Hematopoietic multipotent progenitor cell treated with erythropoietin and hydrocortisone succinate and interleukin-3 and kit ligand, for 17 days (in vitro differentiated cells): ENCODE measurements at regions not wholly inside any gene's neighbourhood (a gene's known extent, or its start where the extent isn't known, plus 50 kb on each side); places are given as distances from the start of the nearest gene placed in this dataset.

ENCODE experiments used
- DNase-seq: peaks from one replicate; pipeline ENCODE4 v3.0.0-alpha.2; 2015; ENCODE audit warnings: low spot score

DNA sequence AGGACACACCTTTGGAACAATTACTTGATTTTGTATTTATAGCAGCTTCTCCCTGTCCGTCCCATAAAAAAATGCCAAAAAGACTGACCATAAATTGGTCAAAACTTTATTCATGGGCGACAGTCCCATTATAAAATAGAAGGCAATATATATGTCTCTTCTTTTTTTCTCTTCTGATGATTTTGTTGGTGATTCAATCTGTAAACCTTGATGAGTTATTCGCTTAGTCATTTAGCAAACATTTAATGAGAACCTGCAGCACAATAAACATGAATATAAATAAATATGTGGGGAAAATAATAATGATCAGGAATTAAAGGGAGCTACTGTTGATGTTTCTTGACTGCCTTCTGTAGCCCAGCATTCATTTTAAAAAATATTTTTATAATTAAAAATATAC is 356.4 kb upstream of the ACTBL2 start:
- DNase-seq, result no peak

DNA sequence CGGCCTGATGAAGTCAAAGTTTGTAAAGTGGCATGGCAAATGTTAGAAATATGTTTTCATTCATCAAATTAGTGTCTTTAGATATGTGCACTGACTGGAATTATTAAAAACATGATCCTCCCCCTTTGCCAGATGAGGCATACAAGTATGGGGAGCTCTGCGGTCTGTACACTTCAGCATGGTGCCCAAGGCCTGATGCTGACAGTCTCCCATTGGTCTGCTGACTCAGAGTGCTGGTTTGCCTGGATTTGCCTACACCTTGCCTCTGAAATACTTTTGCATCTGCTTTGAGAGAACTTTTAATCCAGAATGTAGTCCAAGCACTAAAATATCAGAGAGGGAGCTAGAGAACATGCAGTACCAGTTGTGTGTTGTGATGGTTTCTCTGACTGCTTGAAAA is 354.3 kb upstream of the ACTBL2 start:
- DNase-seq, result no peak

DNA sequence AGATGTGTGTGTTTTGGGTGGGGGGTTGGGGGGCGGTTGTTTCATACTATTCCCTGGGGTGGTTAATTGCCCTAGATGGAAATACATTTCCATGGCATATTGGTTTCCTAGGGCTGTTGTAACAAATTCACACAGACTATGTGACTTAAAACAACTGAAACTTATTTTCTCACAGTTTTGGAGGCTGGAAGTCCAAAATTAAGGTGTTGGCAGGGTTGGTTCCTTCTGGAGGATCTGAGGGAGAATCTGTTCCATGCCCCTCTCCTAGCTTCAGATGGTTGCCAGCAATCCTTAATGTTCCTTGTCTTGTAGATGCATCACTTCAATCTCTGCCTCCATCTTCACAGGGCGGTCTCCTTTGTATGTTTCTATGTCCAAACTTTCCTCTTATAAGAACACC is 353.7 kb upstream of the ACTBL2 start:
- DNase-seq, result no peak

DNA sequence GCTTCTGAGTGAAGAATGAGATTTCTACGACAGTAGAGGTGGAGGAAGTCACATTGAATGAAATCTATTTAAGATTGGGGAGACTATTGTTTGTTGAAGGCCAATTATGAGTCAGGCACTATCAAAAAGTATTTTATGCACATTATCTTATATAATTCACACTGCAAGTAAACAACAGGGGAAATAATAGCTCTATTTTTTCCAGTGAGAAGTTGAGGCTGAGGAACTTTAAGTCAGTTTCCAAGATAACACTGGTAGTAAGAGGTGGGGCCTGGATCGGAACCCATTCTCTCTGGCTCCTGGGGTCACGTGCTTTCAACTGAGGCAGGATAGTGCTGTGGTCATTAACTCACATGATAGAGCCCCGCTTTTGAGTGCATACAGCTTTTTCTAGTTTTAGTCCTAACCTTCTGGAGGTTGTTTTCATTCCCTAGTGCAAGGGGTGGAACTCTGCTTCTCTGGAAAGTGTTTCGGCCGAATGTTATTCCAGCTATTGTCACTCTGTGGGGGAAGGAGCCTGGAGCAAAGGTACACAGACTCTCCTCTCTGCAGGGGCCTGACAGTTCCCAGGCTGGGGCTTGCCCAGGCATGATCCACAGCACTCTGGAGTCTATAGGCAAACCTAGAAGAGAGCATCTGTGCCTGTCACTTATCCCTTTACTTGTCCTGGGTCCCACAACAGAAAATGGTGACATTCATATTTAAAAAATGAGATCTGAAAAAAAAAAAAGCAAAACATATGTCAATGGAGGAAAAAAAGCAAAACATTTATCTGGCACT is 352.4 kb upstream of the ACTBL2 start:
- DNase-seq, result no peak

DNA sequence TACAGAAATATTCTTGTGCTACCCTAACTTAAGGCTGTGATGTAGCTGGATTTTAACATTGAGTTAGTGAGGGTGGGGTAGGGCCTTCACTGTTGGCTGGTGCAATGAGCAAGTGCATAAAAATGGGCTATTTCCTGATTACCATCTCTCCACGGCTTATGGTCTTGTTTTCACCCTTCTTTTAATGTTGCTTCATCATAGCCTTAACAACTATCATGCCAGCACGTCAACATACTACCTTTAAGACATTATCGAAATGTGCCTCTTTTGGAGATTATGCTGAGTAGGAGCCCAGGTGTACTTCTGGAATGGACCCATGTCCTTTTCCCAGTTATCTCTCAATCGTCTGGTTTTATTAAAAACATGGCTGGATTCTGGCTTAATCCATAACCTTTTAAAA is 350.9 kb upstream of the ACTBL2 start:
- no peak for DNase-seq

DNA sequence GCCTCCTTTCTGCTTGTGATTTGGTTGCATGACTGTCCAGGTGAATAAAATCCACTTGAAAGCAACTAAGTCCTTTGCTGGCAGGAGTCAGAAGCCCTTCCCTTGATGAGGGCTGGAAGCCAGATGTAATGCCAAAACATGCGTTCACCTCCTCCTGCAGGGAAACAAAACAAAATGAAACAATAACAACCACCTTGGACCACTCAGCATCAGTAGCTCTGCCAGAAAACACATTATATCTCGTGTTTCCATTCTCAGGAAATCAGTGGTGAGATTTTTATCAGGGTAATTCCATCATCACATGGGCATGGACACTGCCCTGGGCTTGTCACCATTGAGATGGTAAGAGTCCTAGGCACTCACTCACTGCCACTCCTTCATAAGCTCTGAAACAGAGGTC is 350.3 kb upstream of the ACTBL2 start:
- no peak for DNase-seq

DNA sequence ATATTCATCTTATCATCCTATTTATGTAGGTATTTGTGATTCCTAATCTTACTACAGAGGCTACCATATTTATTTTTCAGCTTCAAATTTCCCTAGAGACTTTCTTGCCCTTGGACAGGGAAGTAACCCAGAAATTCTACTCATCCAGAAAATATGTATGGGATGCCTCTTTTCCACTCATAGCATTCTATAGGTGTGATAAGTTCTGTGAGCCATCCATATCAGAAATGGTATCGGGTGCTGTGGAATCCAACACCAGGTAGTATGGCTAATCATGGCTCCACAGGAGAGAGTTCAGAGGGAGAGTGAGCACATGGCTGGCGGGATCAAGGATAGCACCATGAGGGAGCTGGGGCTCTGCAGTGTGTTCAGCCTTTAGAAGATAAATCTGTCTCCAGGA is 349.3 kb upstream of the ACTBL2 start:
- no peak for DNase-seq

DNA sequence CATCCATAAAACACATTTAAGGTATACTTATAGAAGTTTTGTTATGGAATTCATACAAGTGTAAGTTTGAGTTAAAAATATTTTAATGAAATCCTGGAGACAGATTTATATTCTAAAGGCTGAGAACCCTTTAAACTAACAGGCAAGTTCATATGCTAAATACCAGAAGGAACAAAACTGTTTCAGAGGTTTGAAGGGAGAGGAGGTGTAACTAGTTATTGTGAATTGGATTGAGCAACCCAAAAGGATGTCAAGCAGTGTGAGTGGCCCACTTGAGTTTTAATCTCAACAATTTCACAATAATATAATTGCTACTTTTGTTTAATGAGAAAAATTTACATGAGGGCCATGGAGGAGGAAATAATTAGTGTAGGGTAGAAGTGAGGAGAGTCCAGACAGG is 348.5 kb upstream of the ACTBL2 start:
- DNase-seq, result no peak

DNA sequence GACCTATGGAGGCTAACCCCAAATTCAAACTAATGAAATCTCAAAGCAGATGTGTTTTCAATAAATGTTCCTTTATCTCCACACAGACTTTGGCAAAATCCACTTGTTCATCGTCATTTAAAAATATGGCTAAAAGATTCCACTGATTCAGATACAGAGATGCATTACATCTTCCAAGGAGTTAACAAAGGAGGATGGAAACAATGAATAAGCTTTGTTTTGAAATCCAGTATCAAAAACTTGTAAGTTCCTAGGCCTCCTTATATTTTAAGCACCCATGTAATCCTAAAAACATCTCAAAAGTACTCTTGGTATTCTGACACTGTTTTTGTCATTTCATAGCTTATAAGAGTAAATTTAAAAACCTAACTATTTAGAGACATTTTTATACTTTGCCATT is 345.6 kb upstream of the ACTBL2 start:
- DNase-seq, result no peak

DNA sequence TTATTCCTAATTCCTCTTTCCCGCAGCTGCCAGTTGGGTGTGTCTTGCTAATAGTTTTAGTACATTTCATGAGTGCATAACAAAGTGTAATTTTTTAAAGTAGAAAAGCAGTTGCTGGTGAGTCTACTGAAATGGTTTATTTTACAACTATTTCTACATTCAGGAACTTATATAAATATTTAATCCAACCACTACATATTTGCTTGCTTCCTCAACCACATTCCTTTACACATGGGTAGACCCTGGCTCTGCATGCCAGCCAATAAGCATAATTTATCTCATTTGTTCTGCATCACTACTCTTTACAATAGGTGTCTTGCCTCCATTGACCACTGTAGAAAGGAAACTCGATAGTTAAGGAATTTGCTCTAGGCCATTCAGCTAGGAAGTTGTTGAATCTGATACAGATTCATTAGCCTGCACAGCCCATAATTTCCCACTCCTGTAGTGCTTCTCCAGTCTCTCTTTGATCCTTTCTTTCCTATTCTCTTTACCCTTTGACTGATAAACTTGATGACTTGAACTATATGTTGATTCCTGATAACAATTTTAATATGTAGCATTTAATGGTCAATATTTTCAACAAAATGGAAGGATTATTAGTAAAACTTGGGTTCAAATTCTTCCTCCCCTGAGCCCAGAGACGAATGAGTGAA is 342.5 kb upstream of the ACTBL2 start:
- no peak for DNase-seq

DNA sequence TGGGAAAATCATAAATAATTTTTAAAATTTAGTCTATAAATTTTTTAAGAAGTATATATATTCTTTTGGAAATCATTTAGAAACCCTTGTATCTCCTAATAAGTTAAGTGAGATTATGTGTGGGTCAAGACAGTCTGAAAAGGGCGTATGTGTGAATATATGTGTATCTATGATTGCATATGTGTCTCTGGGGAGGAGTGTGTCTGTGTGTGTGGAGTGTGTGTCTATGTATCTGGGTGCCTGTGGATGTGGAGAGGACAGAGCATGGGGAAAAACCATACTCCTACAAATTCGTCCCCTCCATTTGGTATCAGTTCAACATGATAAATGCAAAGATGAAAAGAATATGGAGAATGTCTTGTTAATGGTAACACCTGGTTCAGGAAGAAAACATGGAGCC is 342.0 kb upstream of the ACTBL2 start:
- no peak for DNase-seq

DNA sequence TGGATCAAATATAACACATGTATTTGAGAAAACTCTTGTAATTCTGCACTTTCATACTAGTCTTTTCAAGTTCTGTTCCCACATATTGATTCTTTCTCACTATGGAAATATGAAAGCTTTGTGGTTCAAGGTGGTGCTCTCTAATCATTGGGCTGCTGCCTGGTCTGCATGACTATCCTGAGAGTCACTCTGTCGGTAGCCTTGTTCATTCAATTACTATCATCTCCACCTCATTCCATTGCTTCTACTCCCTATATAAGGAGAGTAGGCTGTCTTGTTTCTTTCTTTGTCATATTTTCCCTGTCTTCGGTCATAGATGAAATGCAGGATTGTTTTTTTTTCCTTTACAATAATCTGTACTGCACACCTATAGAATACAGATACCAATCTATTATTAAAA is 341.4 kb upstream of the ACTBL2 start:
- DNase-seq, result no peak

DNA sequence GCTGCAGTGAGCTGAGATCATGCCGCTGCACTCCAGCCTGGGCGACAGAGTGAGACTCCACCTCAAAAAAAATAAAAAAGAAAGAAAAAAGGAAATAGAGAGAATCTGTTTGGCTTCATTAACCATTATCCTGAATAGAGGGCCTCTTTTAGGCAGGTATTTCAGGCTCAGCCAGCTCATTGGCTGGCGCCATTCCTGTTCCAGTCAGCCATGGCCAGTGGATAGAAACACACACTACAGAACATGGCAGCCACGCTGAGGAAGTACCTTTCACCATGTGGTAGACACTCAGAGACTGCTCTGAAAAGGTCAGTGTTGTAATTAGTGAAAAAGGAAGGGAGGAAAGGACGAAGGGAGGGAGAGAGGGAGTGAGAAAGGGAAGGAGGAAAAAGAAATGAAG is 340.0 kb upstream of the ACTBL2 start:
- no peak for DNase-seq

DNA sequence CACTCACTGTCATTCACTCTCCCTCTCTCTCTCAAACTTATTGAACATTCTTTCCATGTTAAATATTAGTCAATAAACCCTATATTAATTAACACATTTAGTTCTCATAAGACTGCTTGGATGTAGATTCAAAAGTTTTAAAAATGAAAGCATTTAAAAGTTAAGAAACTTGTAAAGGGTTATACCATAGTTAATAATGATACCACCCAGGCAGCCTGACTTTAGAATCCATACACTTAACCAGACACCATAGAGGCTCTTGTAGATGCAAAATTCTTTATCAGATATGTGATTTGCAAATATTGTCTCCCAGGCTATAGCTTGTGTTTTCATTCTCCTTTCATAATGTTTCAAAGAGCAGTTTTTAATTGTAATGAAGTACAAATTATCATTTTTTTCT is 335.8 kb upstream of the ACTBL2 start:
- no peak for DNase-seq

DNA sequence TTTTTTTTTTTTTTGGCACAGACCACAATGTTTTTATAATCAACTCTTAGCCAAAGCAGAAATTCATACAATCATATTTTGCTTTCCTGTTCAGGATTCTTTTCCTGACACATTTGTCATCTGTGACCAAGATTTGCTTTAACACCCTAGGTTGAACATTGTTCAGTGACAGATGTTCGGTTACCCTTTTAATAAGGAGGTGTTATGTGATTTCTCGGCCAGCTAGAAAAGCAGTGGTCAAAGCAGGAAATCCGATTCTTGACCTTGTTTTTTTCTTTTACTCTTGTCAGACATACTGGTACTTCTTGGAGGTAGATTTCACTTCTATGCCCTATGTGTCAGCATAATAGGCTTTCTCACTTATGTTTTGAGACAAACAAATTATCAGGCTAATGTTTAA is 335.3 kb upstream of the ACTBL2 start:
- no peak for DNase-seq

DNA sequence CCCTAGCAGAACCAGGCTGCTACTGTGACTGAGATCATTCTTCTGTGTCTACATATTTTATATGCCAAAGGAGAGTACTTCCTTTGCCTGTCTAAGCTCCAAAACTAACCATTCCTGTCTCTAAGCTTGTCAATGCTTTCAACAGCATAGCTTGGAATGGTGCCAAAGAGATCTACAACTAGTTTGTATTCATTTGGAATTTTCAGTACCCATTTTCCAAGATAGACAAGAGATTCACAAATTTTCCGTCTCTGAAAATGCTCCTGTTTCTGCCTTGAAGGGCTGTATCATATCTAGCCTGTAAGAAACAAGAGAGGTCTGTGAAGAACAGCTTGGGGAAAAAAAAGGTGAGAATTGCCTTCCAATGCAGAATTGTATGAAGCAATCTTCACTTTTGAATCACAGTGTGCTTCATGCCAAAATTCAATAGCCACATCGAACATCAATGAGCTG is 334.4 kb upstream of the ACTBL2 start:
- DNase-seq, result no peak

DNA sequence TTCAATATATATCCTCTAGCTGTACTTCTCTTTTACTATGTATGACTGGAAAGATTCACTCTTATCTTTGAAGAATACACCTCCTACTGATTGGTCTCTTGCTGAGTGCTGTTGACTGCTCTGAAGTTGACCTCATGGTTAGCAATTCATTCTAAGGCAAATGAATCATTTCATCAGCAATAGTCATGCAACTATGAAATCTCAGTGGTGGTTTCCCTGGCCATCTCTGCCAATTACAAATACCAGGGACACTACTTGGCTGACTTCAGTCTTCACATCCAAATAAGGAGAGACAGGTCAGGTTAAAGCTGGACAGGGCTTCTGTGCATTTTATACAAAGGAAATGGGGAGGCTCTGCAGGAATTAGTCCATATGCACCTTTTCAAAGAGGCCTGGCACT is 333.5 kb upstream of the ACTBL2 start:
- DNase-seq, result no peak

DNA sequence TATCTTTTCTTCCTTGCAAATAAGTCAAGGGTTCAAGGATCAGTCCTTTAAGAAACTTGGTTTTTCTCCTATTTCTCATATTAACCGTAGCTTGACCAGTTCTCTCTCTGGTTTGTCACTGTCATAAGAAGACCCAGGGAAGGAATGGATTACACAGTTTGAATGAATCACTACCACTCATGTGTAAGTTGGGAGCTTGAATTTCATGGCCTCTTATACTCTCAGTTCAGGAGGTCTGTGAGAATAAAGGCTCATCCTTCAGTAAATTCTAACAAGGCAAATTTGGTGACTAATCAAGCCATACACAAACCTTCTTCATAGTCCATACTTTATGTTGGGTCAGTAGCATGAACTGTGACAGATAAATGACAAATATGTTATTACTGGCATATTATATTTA is 323.1 kb upstream of the ACTBL2 start:
- no peak for DNase-seq

DNA sequence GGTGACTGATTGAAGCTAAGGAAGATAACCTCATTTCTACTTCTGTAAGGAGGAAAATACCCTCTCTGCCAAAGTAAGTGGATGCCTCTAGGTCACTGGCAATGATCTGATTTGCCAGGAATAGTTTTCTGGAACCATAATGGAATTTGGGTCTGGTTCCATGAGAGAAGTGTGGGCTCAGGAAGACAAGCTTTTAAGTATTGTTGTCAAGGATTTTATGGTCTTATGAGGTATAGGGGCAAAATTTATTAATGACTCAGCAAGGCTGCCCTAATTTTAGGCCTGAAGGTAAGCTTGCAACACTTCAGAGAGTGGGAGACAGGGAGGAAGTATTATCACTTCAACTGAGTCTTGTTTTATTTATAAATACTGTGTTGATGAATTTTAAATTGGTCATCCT is 322.6 kb upstream of the ACTBL2 start:
- no peak for DNase-seq

DNA sequence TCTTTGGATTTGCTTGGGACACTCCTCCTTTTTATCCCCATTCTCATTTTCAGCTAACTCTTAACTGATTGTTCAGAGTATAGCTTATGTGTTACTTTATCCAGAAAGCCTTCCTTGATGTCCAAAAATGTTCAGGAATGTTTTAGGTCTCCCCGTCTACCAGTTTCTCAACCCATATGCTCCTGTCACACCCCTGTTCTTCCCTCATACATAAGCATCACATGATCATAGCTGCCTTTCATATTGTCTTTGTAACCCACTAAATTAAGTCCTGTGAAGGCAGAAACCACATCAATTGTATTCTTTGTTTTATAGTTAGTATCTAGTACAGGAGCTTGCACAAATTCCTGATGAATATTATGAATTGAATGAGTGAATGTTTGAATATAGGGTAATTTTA is 321.9 kb upstream of the ACTBL2 start:
- DNase-seq, result no peak

DNA sequence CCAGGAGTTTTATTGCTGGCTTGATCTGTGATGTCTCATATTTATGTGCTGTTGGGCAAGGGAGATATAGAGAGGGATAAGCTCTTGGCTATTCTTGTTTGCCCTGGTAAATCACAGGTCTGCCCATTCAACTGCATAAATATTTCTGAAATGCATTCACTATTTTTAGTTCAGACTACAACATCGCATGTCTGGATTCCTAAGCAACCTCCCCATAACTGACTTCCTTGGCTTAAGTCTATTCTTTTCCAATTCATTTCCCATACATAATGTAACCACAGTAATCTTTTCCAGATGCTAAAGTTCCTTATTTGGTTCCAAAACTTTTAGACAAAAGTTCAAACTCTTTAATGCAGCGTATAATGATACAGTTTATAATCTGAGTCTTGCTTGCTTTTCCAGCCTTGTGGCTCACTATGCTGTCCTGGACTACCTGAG is 321.4 kb upstream of the ACTBL2 start:
- no peak for DNase-seq

DNA sequence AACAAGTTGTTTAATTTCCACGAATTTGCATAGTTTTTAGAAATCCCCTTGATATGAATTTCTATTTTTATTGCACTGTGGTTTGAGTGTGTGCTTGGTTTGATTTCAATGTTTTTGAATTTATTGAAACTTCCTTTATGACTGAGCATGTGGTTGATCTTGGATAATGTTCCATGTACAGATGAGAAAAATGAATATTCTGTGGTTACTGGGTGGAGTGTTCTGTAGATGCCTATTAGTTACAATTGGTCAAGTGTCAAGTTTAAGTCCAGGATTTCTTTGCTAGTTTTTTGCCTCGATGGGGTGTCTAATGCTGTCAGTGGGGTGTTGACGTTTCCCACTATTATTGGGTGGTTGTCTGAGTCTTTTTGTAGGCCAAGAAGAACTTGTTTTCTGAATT is 319.5 kb upstream of the ACTBL2 start:
- no peak for DNase-seq

DNA sequence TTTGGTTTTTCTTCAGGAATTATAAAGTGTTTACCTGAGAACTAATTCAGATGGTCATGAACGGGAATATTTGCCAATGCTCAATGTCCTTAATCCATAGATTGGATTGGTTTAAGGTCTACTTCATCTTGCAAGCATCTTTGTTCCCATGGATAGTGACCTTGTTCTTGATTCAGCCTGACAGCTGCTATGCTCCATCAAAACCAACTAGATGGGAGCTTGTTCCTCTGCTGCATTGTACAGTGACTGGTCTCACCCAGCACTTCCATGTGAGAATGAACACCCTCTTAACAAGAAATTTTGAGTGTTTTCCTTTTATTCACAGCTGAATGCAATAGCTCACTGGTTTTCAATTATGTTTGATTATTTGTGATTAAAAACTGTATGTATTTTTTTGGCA is 312.6 kb upstream of the ACTBL2 start:
- no peak for DNase-seq

DNA sequence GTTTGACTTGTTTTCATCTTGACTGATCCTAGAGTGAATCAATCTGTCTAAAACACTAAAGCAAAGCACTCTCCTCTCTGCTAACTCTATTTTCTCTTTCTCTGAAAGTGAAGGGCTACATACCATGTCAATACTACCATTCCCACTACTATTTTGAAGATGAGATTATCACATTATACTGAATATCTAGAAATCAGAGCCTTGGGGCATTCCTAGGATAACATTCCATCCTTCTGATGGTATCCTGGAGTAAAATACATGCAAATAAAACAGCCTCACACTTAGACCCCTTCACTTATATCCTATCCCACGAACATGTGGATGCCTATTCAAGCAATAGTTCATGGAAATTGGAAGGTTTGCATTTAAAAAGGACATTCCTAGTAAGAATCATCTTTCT is 309.3 kb upstream of the ACTBL2 start:
- no peak for DNase-seq
